Fibroblast of skin of scalp (primary cell): ENCODE measurements at regions not wholly inside any gene's neighbourhood (a gene's known extent, or its start where the extent isn't known, plus 50 kb on each side); places are given as distances from the start of the nearest gene placed in this dataset.

Experiments used
- DNase-seq: peaks from one replicate; pipeline ENCODE4 v3.0.0-alpha.2; 2013

GRCh38 chr5:68352166-68352565 is 136.6 kb downstream of the PIK3R1 start:
- DNase-seq = no peak

- DNase-seq = peak; percentile 29
Measured at GRCh38 chr5:68353605-68354004, 138.0 kb downstream of the PIK3R1 start.

- no peak for DNase-seq
Measured at GRCh38 chr5:68354315-68354714, 138.8 kb downstream of the PIK3R1 start.

- no peak for DNase-seq
Measured at GRCh38 chr5:68356216-68356615, 140.7 kb downstream of the PIK3R1 start.

GRCh38 chr5:68356623-68357022 is 141.1 kb downstream of the PIK3R1 start:
- DNase-seq = no peak

- DNase-seq = no peak
Measured at GRCh38 chr5:68359699-68360098, 144.1 kb downstream of the PIK3R1 start.

GRCh38 chr5:68362331-68362730 is 146.8 kb downstream of the PIK3R1 start:
- DNase-seq = no peak

- DNase-seq = no peak
Measured at GRCh38 chr5:68365889-68366288, 150.3 kb downstream of the PIK3R1 start.

- DNase-seq = no peak
Measured at GRCh38 chr5:68367287-68367686, 151.7 kb downstream of the PIK3R1 start.

- no peak for DNase-seq
Measured at GRCh38 chr5:68367717-68368116, 152.2 kb downstream of the PIK3R1 start.

GRCh38 chr5:68368311-68369022 is 152.9 kb downstream of the PIK3R1 start:
- DNase-seq = no peak

GRCh38 chr5:68369023-68369359 is 153.4 kb downstream of the PIK3R1 start:
- no peak for DNase-seq

GRCh38 chr5:68369457-68370125 is 154.0 kb downstream of the PIK3R1 start:
- DNase-seq = no peak

GRCh38 chr5:68370196-68370595 is 154.6 kb downstream of the PIK3R1 start:
- no peak for DNase-seq

- no peak for DNase-seq
Measured at GRCh38 chr5:68371607-68372006, 156.1 kb downstream of the PIK3R1 start.

- DNase-seq = no peak
Measured at GRCh38 chr5:68372161-68372560, 156.6 kb downstream of the PIK3R1 start.

- no peak for DNase-seq
Measured at GRCh38 chr5:68373050-68373449, 157.5 kb downstream of the PIK3R1 start.

GRCh38 chr5:68374796-68375518 is 159.4 kb downstream of the PIK3R1 start:
- no peak for DNase-seq

- DNase-seq = no peak
Measured at GRCh38 chr5:68375540-68375939, 160.0 kb downstream of the PIK3R1 start.

- peak; percentile 17 for DNase-seq
Measured at GRCh38 chr5:68376935-68377334, 161.4 kb downstream of the PIK3R1 start.

GRCh38 chr5:68377733-68378132 is 162.2 kb downstream of the PIK3R1 start:
- no peak for DNase-seq

GRCh38 chr5:68378204-68378820 is 162.8 kb downstream of the PIK3R1 start:
- DNase-seq = no peak

GRCh38 chr5:68379275-68380036 is 163.9 kb downstream of the PIK3R1 start:
- DNase-seq = no peak
